PC-3 (cell line): ENCODE measurements at regions not wholly inside any gene's neighbourhood (a gene's known extent, or its start where the extent isn't known, plus 50 kb on each side); places are given as distances from the start of the nearest gene placed in this dataset.

ENCODE experiments used
- ATAC-seq: fragments of 200-7000 bp; cut with Tn5 transposase; 2 replicates; pipeline ENCODE4 v1.9.1; 2020; ENCODE audit warnings: mild to moderate bottlenecking, moderate library complexity
- BruUV-seq: library from RNA; stranded (reverse); fragments of 400-500 nt; replicated peaks from 2 replicates; lab custom pipeline; 2021; lab: Mats Ljungman, UMichigan
- CTCF ChIA-PET: fragments of 300-600 bp; sonication (Branson Sonifier 250); formaldehyde crosslinking; loops from one replicate; lab custom pipeline; 2022; ENCODE audit warnings: antibody characterized with exemption; lab: Charles Lee
- POLR2A ChIA-PET: fragments of 300-600 bp; sonication (Branson Sonifier 250); formaldehyde crosslinking; loops from one replicate; lab custom pipeline; 2022; ENCODE audit warnings: antibody characterized with exemption; ENCODE audit not compliant: unreplicated experiment; lab: Charles Lee
- DNase-seq: peaks from one replicate; pipeline ENCODE4 v3.0.0-alpha.2; 2015
- H2AFZ ChIP-seq: fragments of 300-600 bp; sonication (generic); 2 replicates; pipeline ENCODE4 v1.6.0; 2016; ENCODE audit warnings: antibody characterized with exemption, low read length
- H3F3A ChIP-seq: fragments of 300-600 bp; sonication (generic); one replicate; pipeline ENCODE4 v1.6.0; 2017; ENCODE audit warnings: antibody characterized with exemption, low read length, control low read depth, mild to moderate bottlenecking; ENCODE audit not compliant: unreplicated experiment
- H3K27ac ChIP-seq: fragments of 300-600 bp; sonication (generic); 2 replicates; pipeline ENCODE4 v1.5.1; 2016; ENCODE audit warnings: mild to moderate bottlenecking, low read length
- H3K27me3 ChIP-seq: fragments of 300-600 bp; sonication (generic); 2 replicates; pipeline ENCODE4 v1.6.1; 2016; ENCODE audit warnings: low read length, mixed read lengths
- H3K36me3 ChIP-seq: fragments of 300-600 bp; sonication (generic); 2 replicates; pipeline ENCODE4 v1.6.1; 2016; ENCODE audit warnings: low read depth, mixed run types, low read length, mixed read lengths
- H3K4me1 ChIP-seq: fragments of 300-600 bp; sonication (generic); 2 replicates; pipeline ENCODE4 v1.5.1; 2016; ENCODE audit warnings: low read length; ENCODE audit not compliant: insufficient read depth
- H3K4me2 ChIP-seq: fragments of 300-600 bp; sonication (generic); 2 replicates; pipeline ENCODE4 v1.6.0; 2016; ENCODE audit warnings: low read length
- H3K4me3 ChIP-seq: fragments of 300-600 bp; sonication (generic); 2 replicates; pipeline ENCODE4 v1.5.1; 2016; ENCODE audit warnings: mild to moderate bottlenecking, low read length, mixed read lengths
- H3K79me2 ChIP-seq: fragments of 300-600 bp; sonication (generic); 2 replicates; pipeline ENCODE4 v1.6.1; 2017; ENCODE audit warnings: low read length, mixed read lengths
- H3K9ac ChIP-seq: fragments of 300-600 bp; sonication (generic); 2 replicates; pipeline ENCODE4 v1.6.0; 2016; ENCODE audit warnings: mild to moderate bottlenecking, low read length
- H3K9me2 ChIP-seq: fragments of 300-600 bp; sonication (generic); replicated peaks from 2 replicates; pipeline ENCODE4 v1.6.1; 2016; ENCODE audit warnings: mixed run types, low read length, mixed read lengths
- H3K9me3 ChIP-seq: fragments of 300-600 bp; sonication (generic); 2 replicates; pipeline ENCODE4 v1.6.1; 2016; ENCODE audit warnings: low read length, mixed read lengths
- H4K20me1 ChIP-seq: fragments of 300-600 bp; sonication (generic); 2 replicates; pipeline ENCODE4 v1.6.1; 2016; ENCODE audit warnings: low read length, mixed read lengths
- EZH2 ChIP-seq: fragments of 300-600 bp; sonication (generic); IDR thresholded peaks from one replicate; pipeline ENCODE4 v1.6.1; 2017; ENCODE audit warnings: antibody characterized with exemption, mild to moderate bottlenecking, low read length; ENCODE audit not compliant: unreplicated experiment
- EZH2phosphoT487 ChIP-seq: fragments of 300-600 bp; sonication (generic); IDR thresholded peaks from 2 replicates; pipeline ENCODE4 v1.6.1; 2018; ENCODE audit warnings: mild to moderate bottlenecking, antibody characterized with exemption, low read length, borderline replicate concordance
- intact Hi-C: fragments of 100-400 bp; cut with micrococcal nuclease; formaldehyde crosslinking; loops from 2 replicates; pipeline ENCODE4 v1.9.0; 2023
- TF ChIP-seq, protein P1 (sequence below): fragments of 300-600 bp; sonication (generic); conservative IDR thresholded peaks from 2 replicates; pipeline ENCODE4 v1.5.1; 2017; ENCODE audit warnings: antibody characterized with exemption, low read depth, mild to moderate bottlenecking, low read length

DNA sequence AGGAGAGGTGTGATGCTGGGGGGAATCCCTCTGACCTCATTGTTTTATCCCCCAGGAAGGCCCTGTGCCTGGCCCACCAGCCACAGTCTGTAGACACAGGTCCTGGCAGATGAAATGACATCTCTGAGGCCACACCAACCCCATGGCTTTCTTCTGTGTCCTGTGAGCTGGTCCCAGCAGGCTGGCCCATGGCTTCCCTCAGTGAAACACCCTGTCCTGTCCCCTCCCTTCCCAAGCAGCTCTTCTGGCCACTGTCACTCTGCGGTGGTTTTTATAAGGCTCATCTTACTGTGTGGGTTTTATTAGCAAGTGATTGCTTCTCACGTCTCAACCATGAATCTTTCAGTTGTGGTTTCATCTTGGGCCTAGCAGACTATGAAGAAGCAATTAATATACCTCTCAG is 81.6 kb upstream of the CALM2 start:
- Histone ChIP-seq H2AFZ (no peak overlapping the region), H3K36me3 (no peaks in the 10 kb centered on the region), H3F3A (no peaks in the 10 kb centered on the region), H3K4me2 (no peak overlapping the region), H3K4me1 (0 out of 2 replicates have a peak, but pooled peaks cover 12% of the 10 kb centered on the region), H3K27me3 (no peaks in the 10 kb centered on the region), H3K9me3 (no peaks in the 10 kb centered on the region), H3K79me2 (no peaks in the 10 kb centered on the region), H3K27ac (no peak overlapping the region), H3K9me2 (no peaks in the 10 kb centered on the region), H3K4me3 (no peak overlapping the region), H3K9ac (no peak overlapping the region), H4K20me1 (no peaks in the 10 kb centered on the region)
- ATAC-seq = no peak
- no peak for DNase-seq
- BruUV-seq = no TSS peak
- intact Hi-C loops = no loop called here
- TF ChIP-seq EZH2 = no peak
- no peak for TF ChIP-seq EZH2phosphoT487
- TF ChIP-seq, protein P1, sequence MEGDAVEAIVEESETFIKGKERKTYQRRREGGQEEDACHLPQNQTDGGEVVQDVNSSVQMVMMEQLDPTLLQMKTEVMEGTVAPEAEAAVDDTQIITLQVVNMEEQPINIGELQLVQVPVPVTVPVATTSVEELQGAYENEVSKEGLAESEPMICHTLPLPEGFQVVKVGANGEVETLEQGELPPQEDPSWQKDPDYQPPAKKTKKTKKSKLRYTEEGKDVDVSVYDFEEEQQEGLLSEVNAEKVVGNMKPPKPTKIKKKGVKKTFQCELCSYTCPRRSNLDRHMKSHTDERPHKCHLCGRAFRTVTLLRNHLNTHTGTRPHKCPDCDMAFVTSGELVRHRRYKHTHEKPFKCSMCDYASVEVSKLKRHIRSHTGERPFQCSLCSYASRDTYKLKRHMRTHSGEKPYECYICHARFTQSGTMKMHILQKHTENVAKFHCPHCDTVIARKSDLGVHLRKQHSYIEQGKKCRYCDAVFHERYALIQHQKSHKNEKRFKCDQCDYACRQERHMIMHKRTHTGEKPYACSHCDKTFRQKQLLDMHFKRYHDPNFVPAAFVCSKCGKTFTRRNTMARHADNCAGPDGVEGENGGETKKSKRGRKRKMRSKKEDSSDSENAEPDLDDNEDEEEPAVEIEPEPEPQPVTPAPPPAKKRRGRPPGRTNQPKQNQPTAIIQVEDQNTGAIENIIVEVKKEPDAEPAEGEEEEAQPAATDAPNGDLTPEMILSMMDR = no peak
- CTCF ChIA-PET = no interaction called here
- POLR2A ChIA-PET = no interaction called here

- H3K4me3 ChIP-seq = no peak overlapping the region
- TF ChIP-seq EZH2phosphoT487 (no peak), EZH2 (no peak)
- TF ChIP-seq, protein P1 = no peak
- DNase-seq = no peak
- no peaks in the 10 kb centered on the region for H3F3A ChIP-seq
- H3K4me1 ChIP-seq = peaks cover 12% of the 10 kb centered on the region; the same call in 1 of the 2 replicates
- no TSS peak for BruUV-seq
- H3K27ac ChIP-seq = no peak overlapping the region
- H3K9me3 ChIP-seq = no peaks in the 10 kb centered on the region
- ATAC-seq = no peak
- no peak overlapping the region for H3K9ac ChIP-seq
- ChIA-PET POLR2A (no interaction called here), CTCF (no interaction called here)
- no peaks in the 10 kb centered on the region for H4K20me1 ChIP-seq
- no peak overlapping the region for H3K4me2 ChIP-seq
- no peaks in the 10 kb centered on the region for H3K27me3 ChIP-seq
- no peak overlapping the region for H2AFZ ChIP-seq
- H3K9me2 ChIP-seq = no peaks in the 10 kb centered on the region
- H3K36me3 ChIP-seq = no peaks in the 10 kb centered on the region
- intact Hi-C loops = no loop called here
- H3K79me2 ChIP-seq = no peaks in the 10 kb centered on the region
Measured at GRCh38 chr2:47256416-47257087, 80.2 kb upstream of the CALM2 start.

DNA sequence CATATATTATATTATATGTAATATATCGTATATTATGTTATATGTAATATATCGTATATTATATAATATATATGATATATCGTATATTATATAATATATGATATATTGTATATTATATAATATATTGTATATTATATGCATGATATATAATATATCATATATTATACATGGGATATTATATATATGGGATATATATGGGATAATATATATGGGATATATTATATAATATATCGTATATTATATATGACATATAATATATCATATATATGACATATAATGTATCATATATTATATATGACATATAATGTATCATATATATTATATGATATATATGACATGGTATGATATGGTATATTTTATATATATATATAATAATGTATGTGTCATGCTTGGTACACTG is 79.5 kb upstream of the CALM2 start:
- H3K27ac ChIP-seq = no peak overlapping the region
- ATAC-seq (no peak), DNase-seq (no peak)
- H3K9me2 ChIP-seq = no peaks in the 10 kb centered on the region
- ChIA-PET POLR2A (no interaction called here), CTCF (no interaction called here)
- no peaks in the 10 kb centered on the region for H3K79me2 ChIP-seq
- no peaks in the 10 kb centered on the region for H4K20me1 ChIP-seq
- no peak for TF ChIP-seq EZH2phosphoT487
- TF ChIP-seq, protein P1 = no peak
- TF ChIP-seq EZH2 = no peak
- no peaks in the 10 kb centered on the region for H3F3A ChIP-seq
- no peak overlapping the region for H3K4me3 ChIP-seq
- H3K9ac ChIP-seq = no peak overlapping the region
- no peak overlapping the region for H3K4me2 ChIP-seq
- H3K4me1 ChIP-seq = peaks cover 15% of the 10 kb centered on the region
- intact Hi-C loops = no loop called here
- no peaks in the 10 kb centered on the region for H3K36me3 ChIP-seq
- BruUV-seq = no TSS peak
- no peaks in the 10 kb centered on the region for H3K27me3 ChIP-seq
- H2AFZ ChIP-seq = no peak overlapping the region
- no peaks in the 10 kb centered on the region for H3K9me3 ChIP-seq
